ENCODE measurements at regions not wholly inside any gene's neighbourhood (a gene's known extent, or its start where the extent isn't known, plus 50 kb on each side); places are given as distances from the start of the nearest gene placed in this dataset.

DNA sequence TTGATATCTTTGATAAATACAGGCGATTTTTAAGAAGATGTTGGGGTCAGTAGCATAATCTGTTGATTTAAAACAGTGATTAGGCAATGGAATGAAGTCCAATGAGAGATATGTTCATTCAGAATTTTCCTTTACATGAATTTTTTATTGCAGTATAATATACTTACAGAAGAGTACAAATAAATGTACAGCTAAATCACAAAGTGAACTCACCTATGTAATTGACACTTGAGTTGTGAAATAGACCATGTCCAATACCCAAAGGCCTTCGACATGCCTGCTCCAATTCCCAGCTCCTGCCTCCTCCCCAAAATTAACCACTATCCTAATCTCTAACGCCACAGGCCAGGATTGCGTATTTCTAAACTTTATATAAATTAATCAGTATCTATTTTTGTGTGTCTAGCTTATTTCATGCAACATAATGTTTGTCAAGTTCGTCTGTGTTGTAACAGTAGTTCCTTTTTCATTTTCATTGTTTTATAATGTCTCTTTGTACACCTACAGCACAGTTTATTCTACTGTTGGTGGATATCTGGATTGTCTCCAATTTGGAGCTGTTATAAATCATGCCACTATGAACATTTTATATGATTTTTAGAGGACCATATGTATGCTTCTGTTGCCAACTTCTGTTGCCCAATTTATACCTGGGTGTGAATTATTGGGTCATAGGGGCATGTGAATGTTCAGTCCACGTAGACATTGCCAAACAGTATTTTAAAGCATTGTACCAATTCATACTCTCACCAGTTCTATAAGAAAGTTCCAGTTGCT, 208.3 kb downstream of the TLE1 start:
- no peak for DNase-seq (ENCODE audit: low spot score)

DNA sequence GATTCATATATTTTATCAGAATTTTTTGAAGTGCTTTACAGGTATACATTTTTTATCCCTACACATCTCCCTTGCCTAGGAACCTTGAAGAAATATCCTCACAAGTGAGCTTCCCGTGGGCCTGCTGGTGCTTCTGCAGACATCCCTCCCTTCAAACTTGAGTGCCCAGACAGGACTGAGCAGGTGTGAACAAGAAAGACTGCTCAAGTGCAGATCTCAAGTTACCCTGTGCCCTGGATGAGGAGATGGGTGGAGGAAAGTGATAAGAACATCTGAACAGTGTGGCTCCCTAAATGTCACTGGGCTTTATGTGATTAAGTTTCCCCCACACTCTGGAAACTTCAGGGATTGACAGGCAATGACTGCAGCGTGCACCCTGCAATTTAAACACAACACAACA, 209.8 kb downstream of the TLE1 start:
- no peak for DNase-seq (ENCODE audit: low spot score)

DNA sequence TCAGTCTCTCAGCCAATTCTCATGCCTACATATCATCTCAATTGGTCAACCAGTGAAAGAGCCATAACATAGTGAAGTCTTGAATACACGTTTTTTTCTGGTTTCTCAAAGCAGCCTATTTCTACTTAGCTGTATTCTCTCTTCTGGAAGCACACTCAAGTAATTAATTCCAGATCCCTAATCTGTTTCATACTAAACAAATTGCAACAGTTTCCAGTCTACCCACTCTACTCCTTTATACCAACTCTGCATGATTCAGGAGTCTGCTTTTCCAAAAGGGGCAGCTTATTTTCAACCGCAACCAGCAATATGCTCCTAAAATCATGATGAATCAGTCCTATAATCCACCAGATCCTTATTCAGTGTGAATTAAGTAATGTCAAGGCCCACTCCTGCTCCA, 211.7 kb downstream of the TLE1 start:
- peak; percentile 70 for DNase-seq (ENCODE audit: low spot score)

DNA sequence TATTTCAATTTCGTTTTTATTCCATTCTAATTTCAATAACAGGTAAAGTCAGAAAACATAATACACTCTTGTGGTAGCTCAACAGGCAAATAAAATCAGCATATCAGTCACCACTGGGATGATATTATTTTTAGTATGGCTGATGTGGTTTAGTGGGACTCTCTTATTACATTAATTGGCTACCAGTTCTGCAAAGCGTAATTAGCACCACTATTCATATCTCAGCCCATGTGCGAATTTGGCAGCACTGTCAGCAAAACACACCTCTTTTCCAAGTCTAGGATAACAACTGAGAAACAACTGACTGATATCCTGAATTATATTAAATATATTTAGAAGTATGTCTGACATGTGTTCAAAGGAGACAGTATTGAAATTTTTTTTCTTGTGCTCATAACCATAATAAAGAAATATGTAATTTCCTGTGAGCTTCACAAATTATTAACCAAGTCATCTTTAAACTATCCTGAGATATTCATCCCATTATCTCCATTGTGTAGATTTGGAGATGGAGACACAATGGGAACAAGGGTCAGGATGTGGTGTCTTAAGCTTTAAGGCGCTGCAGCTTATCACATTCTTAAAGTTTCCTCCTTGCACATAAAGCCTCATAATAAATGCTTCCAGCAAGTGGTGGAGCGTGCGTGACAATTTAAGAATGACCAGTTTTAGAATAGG, 212.4 kb downstream of the TLE1 start:
- DNase-seq (ENCODE audit: low spot score) = no peak

DNA sequence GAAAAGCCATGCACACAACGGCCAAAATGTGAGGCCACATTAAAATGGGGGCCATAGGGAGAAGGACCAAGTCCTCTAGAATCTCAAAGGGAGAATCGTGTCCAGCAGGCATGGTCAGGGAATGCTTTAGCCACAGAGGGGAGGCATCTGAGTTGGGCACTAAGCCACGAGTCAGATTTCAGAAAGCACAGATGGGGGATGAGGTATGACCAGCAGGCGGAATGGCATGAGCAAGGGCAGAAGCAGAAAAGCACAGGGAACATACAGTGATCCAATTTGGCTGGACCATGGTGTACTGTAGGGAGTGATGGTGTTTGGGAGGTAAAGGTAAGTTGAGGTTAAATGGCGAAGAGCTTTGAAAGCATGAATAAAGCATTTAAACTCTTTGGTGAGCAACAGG, 214.6 kb downstream of the TLE1 start:
- DNase-seq (ENCODE audit: low spot score) = no peak

DNA sequence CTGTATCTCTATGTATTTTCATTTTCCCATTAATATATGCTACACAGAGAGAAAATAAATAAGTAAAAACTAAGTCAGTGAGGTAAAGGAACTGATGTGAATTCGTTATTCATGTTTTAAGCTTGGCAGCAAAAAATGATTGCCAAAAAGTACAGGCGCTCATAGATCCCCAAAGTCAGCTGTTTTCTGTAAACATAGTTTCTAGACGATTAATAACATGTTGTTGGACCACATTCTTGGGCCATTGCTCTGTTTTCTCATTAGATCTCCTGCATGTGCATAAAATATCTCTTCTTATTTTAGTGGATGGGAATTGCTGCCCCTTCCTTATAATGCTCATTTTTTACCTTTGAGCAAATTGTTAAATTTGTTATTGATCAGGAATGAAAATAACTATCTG, 215.2 kb downstream of the TLE1 start:
- DNase-seq (ENCODE audit: low spot score) = no peak

DNA sequence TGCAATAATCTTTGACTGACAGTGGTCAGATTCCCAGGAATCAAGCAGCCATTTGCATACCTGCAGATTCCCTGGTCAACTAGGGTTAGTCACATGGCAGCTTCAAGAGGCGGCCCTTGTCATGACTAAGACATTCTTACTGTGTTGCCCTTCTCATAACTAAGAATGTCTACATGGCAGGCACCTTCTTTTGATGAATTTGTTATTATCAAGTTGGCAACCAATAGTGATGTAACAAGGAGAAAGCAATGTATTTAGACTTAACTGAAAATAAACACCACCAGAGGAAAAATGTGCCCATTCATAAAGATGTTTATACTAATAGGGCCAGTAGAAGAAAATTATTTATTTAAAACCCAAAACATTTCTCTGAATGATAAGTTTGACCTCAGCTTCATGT, 215.6 kb downstream of the TLE1 start:
- no peak for DNase-seq (ENCODE audit: low spot score)

DNA sequence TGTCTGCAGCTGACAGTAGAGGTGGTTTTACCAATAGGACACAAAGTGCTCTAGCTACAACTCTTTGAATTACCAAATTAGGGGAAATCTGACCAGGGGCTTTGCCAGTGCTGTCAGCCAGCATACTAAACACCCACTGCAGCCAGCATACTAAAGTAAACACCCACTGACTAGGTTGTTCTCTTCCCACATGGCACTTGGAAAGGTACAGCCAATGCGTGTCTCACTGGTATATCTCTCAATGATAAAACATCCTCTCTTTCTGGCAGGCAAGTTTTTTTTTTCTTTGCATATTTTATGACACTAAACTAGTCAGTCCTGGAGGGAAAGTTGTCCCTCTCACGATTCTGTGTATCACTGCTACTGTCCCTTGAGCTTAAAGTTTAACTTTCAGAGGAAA, 216.1 kb downstream of the TLE1 start:
- no peak for DNase-seq (ENCODE audit: low spot score)

DNA sequence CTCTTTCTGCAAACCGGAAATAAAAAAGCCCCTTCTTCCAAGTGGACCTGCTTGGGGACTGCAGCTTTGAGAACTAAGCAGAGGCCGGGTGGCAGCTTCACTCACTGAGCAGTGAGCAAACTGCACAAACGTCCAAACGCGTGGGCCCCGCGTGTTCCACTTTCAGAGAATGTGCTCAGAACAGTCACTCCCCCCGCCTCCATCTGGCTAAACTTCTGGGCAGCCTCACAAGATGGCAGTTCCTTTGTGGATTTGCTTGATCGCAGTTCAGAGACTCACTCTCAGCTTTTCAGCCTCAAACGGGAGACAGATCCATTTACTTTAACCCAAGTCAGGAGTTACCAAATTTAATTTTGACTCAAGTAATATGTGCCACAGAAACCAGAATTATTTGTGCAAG, 216.6 kb downstream of the TLE1 start:
- no peak for DNase-seq (ENCODE audit: low spot score)

DNA sequence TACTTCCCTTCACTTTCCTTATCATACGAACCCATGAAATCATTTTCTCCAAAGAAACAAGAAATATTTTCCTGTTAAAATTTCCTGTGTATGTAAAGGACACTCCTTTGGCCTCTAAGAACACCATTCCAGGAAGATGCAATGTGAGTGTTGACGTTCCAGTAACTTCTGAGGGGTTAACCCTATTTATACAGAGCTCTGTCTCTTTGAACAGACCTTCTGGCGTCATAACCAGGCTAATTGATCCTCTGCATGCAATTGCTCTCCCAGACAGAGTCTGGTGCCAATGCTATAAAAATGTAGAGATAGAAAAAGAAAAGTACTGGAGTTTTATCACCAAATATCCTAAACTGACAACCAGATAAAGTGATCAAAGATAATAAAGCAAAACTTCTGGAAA, 218.5 kb downstream of the TLE1 start:
- no peak for DNase-seq (ENCODE audit: low spot score)

DNA sequence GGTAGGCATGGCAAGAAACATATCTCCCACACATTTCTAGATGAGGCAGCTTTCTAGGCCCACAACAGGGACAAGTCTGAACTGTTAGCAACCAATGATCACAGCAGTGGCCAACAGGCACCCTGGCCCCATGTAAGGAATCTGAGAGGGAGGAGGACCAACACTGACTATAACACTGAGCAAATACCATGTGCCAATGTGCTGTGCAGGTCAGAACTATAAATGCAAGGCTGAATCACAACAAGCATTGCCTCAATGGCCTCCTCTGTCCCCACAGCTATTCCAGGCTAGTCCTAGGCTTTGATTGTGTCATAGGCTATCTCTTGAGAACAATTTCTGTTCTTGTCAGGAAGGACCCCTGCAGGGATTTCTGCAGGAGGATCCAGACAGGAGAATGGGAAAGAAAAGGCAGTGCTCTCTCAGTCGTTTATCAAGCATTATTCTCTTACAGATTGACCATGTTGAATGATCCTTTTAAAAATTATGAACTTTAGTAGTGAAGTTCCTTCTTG, 221.2 kb downstream of the TLE1 start:
- DNase-seq (ENCODE audit: low spot score) = no peak

DNA sequence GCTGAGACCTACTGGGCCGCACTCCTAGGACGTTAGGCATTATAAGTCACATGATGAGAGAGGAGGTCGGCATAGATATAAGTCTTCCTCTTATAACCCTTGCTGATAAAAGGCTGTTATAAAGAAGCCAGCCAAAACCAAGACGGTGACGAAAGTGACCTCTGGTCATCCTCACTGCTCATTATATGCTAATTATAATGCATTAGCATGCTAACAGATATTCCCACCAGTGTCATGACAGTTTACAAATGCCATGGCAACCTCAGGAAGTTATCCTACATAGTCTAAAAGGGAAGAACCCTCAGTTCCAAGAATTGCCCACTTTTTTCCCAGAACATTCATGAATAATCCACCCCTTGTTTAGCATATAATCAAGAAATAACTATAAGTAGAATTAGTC, 222.4 kb downstream of the TLE1 start:
- DNase-seq (ENCODE audit: low spot score) = no peak

DNA sequence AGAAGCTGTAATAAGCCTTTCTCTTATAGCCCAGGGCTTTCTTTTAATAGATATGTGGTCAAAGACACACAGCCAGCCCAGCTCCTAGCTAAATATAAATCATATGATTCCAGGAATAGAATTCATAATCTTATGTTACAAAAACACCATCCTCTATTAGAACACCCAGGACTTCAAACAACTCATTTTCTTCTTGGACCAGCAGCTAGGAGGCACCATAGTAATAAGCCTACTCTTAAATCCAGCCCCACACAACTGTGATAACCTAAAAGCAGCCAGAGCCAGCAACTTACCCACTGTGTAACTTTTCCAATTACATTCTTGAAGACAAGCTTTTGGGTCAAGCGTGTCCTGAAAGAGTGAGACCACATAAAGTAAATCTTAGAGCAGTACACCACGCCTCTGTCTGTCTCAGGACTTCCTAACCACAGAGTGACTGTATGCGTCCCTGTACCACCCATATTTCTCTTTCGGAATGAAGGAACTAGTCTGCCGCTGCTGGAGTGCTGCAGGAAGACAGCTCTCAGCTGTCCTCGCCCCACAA, 223.8 kb downstream of the TLE1 start:
- no peak for DNase-seq (ENCODE audit: low spot score)

DNA sequence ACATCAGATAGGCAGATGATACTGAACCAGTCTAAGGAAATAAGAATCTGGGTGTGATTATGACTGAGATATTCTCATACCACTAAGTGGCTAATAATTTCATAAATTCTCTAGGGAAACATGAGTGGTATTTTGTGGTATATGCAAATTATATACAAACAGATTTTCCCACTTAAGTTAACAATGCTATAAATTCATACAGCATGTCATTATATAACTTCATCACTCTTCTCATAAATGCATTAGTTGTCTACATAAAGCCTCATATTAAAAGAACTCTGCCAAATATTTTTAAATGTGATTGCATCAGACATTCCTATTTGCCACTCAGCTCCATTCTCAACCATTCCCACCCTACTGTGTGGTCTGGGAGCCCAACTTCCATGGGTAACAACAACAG, 226.5 kb downstream of the TLE1 start:
- DNase-seq (ENCODE audit: low spot score) = no peak

DNA sequence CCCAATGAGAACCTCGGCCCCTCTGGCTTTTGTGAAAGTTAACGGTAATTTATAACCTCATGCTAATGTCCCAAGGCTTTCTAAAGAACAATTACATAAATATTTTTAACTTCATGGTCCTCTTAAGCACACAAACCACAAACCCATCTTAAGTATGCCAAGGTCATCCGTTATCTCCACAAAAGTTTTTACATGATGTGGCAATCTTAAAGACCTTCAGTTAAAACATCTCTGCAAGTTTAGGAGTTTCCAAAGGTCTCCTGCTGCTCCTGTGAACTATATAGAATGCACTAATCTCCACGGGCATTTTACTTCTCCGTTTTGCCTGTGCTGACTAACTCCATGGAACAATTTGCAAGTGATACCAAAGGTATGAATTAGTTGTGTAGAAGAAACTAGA, 228.2 kb downstream of the TLE1 start:
- no peak for DNase-seq (ENCODE audit: low spot score)

DNA sequence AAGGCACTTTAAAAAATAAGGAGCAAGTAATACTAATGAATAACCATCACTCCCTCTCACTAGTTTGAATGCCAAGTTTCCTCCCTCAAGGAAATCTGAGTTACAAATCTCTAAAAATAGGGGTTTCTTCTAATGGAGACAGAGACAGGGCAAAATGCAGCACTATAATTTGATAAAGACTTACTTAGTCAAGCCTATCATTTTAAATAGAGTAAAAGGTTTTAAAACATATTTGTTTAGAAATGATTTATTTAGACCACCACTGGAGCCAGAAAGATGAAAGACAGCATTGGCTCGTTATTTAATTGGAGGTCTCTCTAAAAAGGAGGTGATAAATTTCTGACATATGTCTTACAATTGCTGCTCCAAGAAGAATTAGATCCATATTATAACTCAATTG, 228.7 kb downstream of the TLE1 start:
- no peak for DNase-seq (ENCODE audit: low spot score)

DNA sequence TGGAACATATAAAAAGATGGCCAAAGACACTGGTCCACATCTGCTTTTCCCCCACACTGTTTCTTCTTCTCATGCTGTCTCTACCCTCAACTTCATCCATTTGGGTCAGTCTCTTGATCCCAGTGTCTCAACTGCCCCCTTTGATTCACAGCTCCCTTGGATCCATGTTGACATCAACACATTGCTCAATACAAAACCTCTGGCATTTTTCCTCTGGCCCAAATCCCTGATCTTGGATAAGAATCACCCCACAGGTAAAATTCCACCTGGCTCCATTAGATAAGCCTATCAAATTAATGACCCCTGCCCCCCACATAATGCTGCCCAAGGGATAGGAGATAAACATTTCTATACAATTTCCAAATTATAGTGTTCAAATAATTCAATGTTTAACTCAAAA, 229.8 kb downstream of the TLE1 start:
- DNase-seq (ENCODE audit: low spot score) = no peak

DNA sequence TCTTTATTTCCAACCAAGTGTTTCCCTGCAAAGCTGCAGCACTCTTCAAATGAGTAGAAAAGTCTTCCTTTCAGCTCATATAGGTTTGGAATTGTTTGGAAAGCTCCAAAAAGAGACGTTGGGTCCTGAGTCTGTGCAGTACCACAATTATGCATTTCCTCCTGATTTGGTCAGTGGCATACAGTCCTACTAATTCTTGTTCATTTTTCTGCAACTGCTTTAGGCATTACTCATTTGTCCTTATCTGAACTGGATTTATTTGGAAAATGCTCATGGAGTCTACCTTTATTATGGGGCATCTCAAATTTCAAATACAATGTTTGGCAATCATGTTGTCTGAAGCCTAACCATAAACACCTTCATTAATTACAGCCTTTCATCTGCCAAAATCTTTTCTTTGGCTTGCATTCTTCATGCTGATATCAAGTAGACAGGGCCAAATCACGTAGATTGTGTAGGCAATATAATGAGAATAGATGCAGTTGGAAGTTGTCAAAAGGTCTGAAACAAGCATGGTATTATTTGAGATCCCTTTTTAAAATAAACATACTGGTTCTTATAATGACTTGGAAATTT, 232.8 kb downstream of the TLE1 start:
- peak; percentile 68 for DNase-seq (ENCODE audit: low spot score)

DNA sequence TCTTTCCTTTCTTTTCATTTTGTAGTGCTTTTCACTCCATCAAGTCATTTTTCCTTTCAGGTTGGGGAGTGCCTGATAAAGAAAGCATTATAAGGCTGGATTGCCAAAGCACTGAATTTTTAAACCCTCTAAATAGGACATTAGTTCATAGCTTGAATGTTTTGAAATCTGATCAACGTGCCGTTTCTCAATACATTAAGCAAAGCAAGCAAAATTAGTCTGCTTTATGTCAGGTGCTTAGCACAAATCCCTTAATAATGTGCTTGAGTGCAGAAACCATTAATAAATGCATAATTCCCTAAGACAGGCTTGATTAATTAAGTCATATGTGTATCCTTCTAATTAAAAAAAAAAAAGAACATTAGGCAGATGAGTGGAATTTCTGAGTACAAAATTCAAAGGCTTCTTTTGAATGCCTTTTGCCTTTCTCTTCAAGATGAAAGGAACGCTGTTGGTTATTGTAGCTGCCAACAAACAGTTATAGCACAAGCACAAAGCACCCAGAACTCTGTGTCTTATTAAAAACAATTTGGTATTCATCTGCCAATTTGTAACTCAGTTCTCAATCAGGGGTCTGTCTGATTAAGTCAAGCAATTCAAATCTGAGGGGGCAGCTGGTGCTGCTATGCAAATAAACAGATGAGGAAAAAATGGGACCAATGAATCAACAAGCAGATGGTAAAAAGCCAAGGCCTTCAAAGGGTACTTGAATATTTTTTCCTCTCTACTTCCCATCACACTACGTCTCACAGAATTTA, 233.7 kb downstream of the TLE1 start:
- no peak for DNase-seq (ENCODE audit: low spot score)

DNA sequence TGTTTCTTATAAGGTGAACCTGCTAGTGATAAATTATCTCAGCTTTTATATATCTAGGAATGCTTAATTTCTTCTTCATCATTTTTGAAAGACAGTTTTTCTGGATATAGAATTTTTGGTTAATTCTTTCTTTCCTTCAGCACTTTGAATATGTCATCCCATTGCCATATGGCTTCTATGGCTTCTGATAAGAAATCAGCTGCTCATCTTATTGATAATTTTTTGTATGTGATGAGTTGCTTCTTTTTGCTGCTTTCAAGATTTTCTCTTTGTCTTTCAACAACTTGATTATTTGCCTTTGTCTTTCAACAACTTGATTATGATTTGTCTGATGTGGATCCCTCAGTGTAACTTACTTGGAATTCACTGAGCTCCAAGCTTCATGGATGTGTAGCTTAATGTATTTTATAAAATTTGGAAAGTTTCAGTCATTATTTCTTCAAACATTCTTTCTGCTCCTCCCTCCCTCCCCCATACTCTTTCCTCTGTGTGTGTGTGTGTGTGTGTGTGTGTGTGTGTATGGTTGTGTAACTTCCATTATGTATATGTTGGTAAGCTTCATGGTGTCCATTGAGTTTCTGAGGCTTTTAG, 243.9 kb downstream of the TLE1 start:
- DNase-seq (ENCODE audit: low spot score) = no peak

DNA sequence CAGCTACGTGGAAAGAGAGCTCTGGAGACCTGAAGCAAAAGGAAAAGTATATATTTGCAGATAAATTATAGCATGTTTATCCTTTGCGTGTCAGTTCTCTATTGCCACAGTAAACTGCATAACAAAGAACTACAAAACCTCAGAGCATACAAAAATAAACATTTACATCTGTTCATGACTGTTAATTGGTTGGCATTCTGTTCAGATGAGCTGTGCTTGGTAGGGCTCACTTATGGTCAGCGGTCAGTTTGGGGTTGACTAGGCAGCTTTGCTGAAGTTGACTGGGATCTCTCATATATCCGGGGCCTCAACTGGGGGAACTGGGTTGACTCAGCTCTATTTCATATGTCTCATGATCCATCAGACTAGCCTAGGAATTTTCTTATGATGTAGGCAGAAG, 257.7 kb downstream of the TLE1 start:
- peak; percentile 93 for DNase-seq (ENCODE audit: low spot score)

DNA sequence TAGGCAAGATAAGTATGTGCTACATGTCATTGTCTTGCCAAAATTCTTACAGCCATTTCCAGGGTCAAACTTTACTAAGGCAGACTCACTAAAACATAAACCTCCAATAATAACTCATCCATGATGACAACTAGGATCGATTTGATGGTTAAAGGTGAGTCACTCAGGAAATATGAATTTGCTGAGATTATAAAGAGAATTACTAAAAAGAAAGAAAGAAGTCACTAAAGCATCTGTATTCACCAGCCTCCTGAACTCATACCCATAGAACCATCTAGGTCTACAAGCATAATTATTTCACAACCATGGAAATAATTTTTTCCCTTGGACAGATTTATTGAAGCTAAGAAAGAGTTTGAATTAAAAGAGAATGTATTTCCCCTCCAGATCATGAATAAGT, 258.6 kb downstream of the TLE1 start:
- DNase-seq (ENCODE audit: low spot score) = peak; percentile 2

Measured in AG08395 (cell line).